OCI-LY1 (cell line): ENCODE measurements at regions not wholly inside any gene's neighbourhood (a gene's known extent, or its start where the extent isn't known, plus 50 kb on each side); places are given as distances from the start of the nearest gene placed in this dataset.

ENCODE experiments used
- H2AFZ ChIP-seq: fragments of 200-600 bp; sonication (generic), shearing (Covaris generic); 2 replicates; pipeline ENCODE4 v1.6.0; 2014; ENCODE audit warnings: antibody characterized with exemption, mild to moderate bottlenecking, low read length
- H3F3A ChIP-seq: fragments of 200-600 bp; sonication (generic), shearing (Covaris generic); 2 replicates; pipeline ENCODE4 v1.6.0; 2014; ENCODE audit warnings: mild to moderate bottlenecking, antibody characterized with exemption, low read length, moderate library complexity; ENCODE audit not compliant: insufficient read depth
- H3K27ac ChIP-seq: fragments of 200-600 bp; sonication (generic); 2 replicates; pipeline ENCODE4 v1.5.1; 2014; ENCODE audit warnings: low read length, mixed run types, mild to moderate bottlenecking, low read depth; ENCODE audit not compliant: poor library complexity, severe bottlenecking
- H3K27me3 ChIP-seq: fragments of 200-600 bp; sonication (generic); 2 replicates; pipeline ENCODE4 v1.6.0; 2014; ENCODE audit warnings: antibody characterized with exemption, mild to moderate bottlenecking, low read length, moderate library complexity; ENCODE audit not compliant: insufficient read depth
- H3K36me3 ChIP-seq: fragments of 200-600 bp; sonication (generic); 2 replicates; pipeline ENCODE4 v1.6.1; 2014; ENCODE audit warnings: mild to moderate bottlenecking, antibody characterized with exemption, low read length, moderate library complexity, mixed read lengths; ENCODE audit not compliant: insufficient read depth
- H3K4me1 ChIP-seq: fragments of 200-600 bp; sonication (generic); 2 replicates; pipeline ENCODE4 v1.5.1; 2014; ENCODE audit warnings: mild to moderate bottlenecking, low read length, moderate library complexity; ENCODE audit not compliant: insufficient read depth, severe bottlenecking
- H3K4me2 ChIP-seq: fragments of 200-600 bp; sonication (generic), shearing (Covaris generic); 2 replicates; pipeline ENCODE4 v1.6.1; 2014; ENCODE audit warnings: low read length
- H3K4me3 ChIP-seq: fragments of 200-600 bp; sonication (generic); 2 replicates; pipeline ENCODE4 v1.5.1; 2014; ENCODE audit warnings: low read length, low read depth, mild to moderate bottlenecking, mixed read lengths; ENCODE audit not compliant: poor library complexity, severe bottlenecking
- H3K79me2 ChIP-seq: fragments of 200-600 bp; shearing (Covaris generic); 2 replicates; pipeline ENCODE4 v1.6.1; 2016; ENCODE audit warnings: mixed run types, low read length, mixed read lengths; ENCODE audit not compliant: insufficient read depth
- H3K9ac ChIP-seq: fragments of 200-600 bp; sonication (generic), shearing (Covaris generic); 2 replicates; pipeline ENCODE4 v1.6.1; 2014; ENCODE audit warnings: mild to moderate bottlenecking, low read length, mixed read lengths
- H3K9me2 ChIP-seq: fragments of 200-600 bp; sonication (generic), shearing (Covaris generic); 2 replicates; pipeline ENCODE4 v1.6.1; 2014; ENCODE audit warnings: low read depth, mild to moderate bottlenecking, low read length, mixed read lengths
- H3K9me3 ChIP-seq: fragments of 200-600 bp; shearing (Covaris generic); 2 replicates; pipeline ENCODE4 v1.6.1; 2014; ENCODE audit warnings: low read length, mixed read lengths
- H4K20me1 ChIP-seq: fragments of 200-600 bp; sonication (generic), shearing (Covaris generic); 2 replicates; pipeline ENCODE4 v1.6.0; 2016; ENCODE audit warnings: mild to moderate bottlenecking, low read length; ENCODE audit not compliant: insufficient read depth
- CTCF ChIP-seq: fragments of 200-600 bp; sonication (generic), shearing (Covaris generic); IDR thresholded peaks from 2 replicates; pipeline ENCODE4 v1.5.1; 2017; ENCODE audit warnings: mild to moderate bottlenecking, antibody characterized with exemption, low read length, moderate library complexity, mixed read lengths
- EZH2 ChIP-seq: fragments of 200-600 bp; sonication (generic), shearing (Covaris generic); IDR thresholded peaks from 2 replicates; pipeline ENCODE4 v1.8.0; 2017; ENCODE audit warnings: borderline replicate concordance, mixed run types, mild to moderate bottlenecking, antibody characterized with exemption, low read length, moderate library complexity, mixed read lengths

- TF ChIP-seq CTCF (no peak), EZH2 (no peak)
- peaks cover 6% of the 10 kb centered on the region; the same call in 1 of the 2 replicates for H3K27me3 ChIP-seq
These were observed 64.6 kb upstream of the FCN1 start for GRCh38 chr9:134982311-134982710.

GRCh38 chr9:134983074-134983473 lies 65.4 kb upstream of the FCN1 start:
- Histone ChIP-seq H2AFZ (no peak overlapping the region), H3K4me2 (no peak overlapping the region), H3K4me3 (no peak overlapping the region), H3F3A (no peaks in the 10 kb centered on the region), H3K79me2 (no peaks in the 10 kb centered on the region), H3K4me1 (no peaks in the 10 kb centered on the region), H3K27me3 (peaks cover 6% of the 10 kb centered on the region; the same call in 1 of the 2 replicates), H4K20me1 (no peaks in the 10 kb centered on the region), H3K27ac (no peak overlapping the region), H3K9ac (no peak overlapping the region), H3K36me3 (no peaks in the 10 kb centered on the region; the same call in 1 of the 2 replicates), H3K9me3 (peaks cover 5% of the 10 kb centered on the region; the same call in 1 of the 2 replicates), H3K9me2 (no peaks in the 10 kb centered on the region)
- no peak for TF ChIP-seq EZH2
- TF ChIP-seq CTCF = peak; percentile 66

More at GRCh38 chr9:134982311-134982710, 64.6 kb upstream of the FCN1 start:
- no peaks in the 10 kb centered on the region for H3K79me2 ChIP-seq
- H3K4me3 ChIP-seq = no peak overlapping the region
- no peak overlapping the region for H3K4me2 ChIP-seq
- no peaks in the 10 kb centered on the region; the same call in 1 of the 2 replicates for H3K36me3 ChIP-seq
- no peaks in the 10 kb centered on the region for H3K9me2 ChIP-seq
- no peak overlapping the region for H3K27ac ChIP-seq
- no peaks in the 10 kb centered on the region for H4K20me1 ChIP-seq
- no peak overlapping the region for H3K9ac ChIP-seq
- no peaks in the 10 kb centered on the region for H3K4me1 ChIP-seq
- H3F3A ChIP-seq = no peaks in the 10 kb centered on the region
- H2AFZ ChIP-seq = no peak overlapping the region
- peaks cover 3% of the 10 kb centered on the region; the same call in 1 of the 2 replicates for H3K9me3 ChIP-seq

- no peaks in the 10 kb centered on the region for H3K4me1 ChIP-seq
- no peak for TF ChIP-seq EZH2
- no peak for TF ChIP-seq CTCF
- peaks cover 5% of the 10 kb centered on the region; the same call in 1 of the 2 replicates for H3K9me3 ChIP-seq
- no peaks in the 10 kb centered on the region for H3F3A ChIP-seq
- no peak overlapping the region for H2AFZ ChIP-seq
- H3K36me3 ChIP-seq = no peaks in the 10 kb centered on the region; the same call in 1 of the 2 replicates
- no peak overlapping the region for H3K27ac ChIP-seq
- no peak overlapping the region for H3K4me2 ChIP-seq
- no peaks in the 10 kb centered on the region for H3K79me2 ChIP-seq
- H3K9ac ChIP-seq = no peak overlapping the region
- peaks cover 6% of the 10 kb centered on the region; the same call in 1 of the 2 replicates for H3K27me3 ChIP-seq
- no peaks in the 10 kb centered on the region for H4K20me1 ChIP-seq
- no peaks in the 10 kb centered on the region for H3K9me2 ChIP-seq
- H3K4me3 ChIP-seq = no peak overlapping the region
These were observed 66.0 kb upstream of the FCN1 start for GRCh38 chr9:134983506-134984371.
